ENCODE measurements at regions not wholly inside any gene's neighbourhood (a gene's known extent, or its start where the extent isn't known, plus 50 kb on each side); places are given as distances from the start of the nearest gene placed in this dataset.

DNA sequence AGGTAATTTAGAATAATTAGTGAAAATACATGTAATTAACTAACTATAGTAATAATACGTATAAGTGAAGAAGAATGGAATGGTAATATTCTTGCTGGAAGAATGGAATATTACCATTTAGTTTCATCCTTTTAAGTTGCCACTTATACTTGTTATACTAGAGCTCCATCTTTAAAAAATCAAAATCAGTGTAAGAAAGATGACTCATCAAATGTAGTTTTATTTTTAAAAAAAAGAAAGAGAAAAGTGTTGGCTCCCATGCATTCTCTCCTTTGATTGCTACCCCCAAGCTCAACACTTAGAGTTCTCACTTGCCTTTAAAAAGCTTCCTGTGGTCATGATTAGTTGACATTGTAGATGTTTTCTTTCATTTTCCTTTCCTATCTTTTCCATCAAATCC lies 82.4 kb upstream of the KIF2B start:
- Histone ChIP-seq H3K4me2 (no peak overlapping the region), H3K36me3 (ENCODE audit: insufficient read depth) (no peaks in the 10 kb centered on the region), H3K9ac (no peak overlapping the region), H3K4me1 (ENCODE audit: low read depth, poor library complexity, severe bottlenecking) (no peaks in the 10 kb centered on the region), H4K20me1 (ENCODE audit: insufficient read depth) (no peaks in the 10 kb centered on the region), H2AFZ (ENCODE audit: low read depth) (no peak overlapping the region), H3K79me2 (ENCODE audit: insufficient read depth, low read depth) (no peaks in the 10 kb centered on the region), H3K27ac (no peak overlapping the region), H3K27me3 (ENCODE audit: insufficient read depth, low read depth) (no peaks in the 10 kb centered on the region), H3K4me3 (IDR thresholded peaks at IDR 0.05; ENCODE audit: insufficient read depth, low read depth, low read length) (no peak overlapping the region)
- TF ChIP-seq, protein P1, sequence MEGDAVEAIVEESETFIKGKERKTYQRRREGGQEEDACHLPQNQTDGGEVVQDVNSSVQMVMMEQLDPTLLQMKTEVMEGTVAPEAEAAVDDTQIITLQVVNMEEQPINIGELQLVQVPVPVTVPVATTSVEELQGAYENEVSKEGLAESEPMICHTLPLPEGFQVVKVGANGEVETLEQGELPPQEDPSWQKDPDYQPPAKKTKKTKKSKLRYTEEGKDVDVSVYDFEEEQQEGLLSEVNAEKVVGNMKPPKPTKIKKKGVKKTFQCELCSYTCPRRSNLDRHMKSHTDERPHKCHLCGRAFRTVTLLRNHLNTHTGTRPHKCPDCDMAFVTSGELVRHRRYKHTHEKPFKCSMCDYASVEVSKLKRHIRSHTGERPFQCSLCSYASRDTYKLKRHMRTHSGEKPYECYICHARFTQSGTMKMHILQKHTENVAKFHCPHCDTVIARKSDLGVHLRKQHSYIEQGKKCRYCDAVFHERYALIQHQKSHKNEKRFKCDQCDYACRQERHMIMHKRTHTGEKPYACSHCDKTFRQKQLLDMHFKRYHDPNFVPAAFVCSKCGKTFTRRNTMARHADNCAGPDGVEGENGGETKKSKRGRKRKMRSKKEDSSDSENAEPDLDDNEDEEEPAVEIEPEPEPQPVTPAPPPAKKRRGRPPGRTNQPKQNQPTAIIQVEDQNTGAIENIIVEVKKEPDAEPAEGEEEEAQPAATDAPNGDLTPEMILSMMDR (conservative IDR thresholded peaks at IDR 0.05; ENCODE audit: low read depth, low read length) = no peak

DNA sequence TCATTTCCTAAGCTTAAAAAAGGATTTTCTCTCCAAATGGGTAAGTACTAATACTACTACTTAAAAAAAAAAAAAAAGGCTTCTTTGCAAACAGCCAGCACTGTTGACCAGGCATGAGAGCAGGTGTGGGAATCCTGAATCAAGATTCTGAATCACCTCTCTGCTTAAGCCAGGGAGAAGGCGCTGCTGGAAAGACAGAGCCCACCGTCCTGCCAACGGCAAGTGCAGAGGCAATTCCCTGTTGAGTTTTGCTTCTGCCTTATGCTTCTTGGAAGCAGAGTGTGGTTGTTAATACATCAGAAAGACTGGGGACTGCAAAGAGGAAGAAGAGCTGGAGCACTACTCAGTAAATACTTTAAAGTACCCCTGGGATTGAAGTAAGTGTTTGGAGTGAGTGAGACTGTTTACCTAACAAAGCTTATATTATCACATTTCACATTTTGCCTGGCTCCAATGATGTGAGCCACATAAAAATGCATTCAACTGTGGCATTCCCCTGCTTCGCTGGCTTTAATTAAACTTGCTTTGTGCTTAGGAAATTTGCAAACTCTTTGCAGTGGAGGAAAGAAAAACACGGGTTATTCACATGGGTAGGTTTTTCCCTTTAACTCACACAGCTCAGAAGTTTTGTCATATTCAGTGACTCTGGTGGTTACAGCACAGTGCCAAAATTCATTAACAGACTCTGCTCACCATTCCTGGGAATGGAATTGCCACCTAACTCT lies 86.0 kb upstream of the KIF2B start:
- Histone ChIP-seq H3K79me2 (ENCODE audit: insufficient read depth, low read depth) (no peaks in the 10 kb centered on the region), H3K4me2 (no peak overlapping the region), H3K27ac (no peak overlapping the region), H3K4me1 (ENCODE audit: low read depth, poor library complexity, severe bottlenecking) (no peaks in the 10 kb centered on the region), H2AFZ (ENCODE audit: low read depth) (no peak overlapping the region), H4K20me1 (ENCODE audit: insufficient read depth) (no peaks in the 10 kb centered on the region), H3K9ac (no peak overlapping the region), H3K4me3 (IDR thresholded peaks at IDR 0.05; ENCODE audit: insufficient read depth, low read depth, low read length) (no peak overlapping the region), H3K27me3 (ENCODE audit: insufficient read depth, low read depth) (no peaks in the 10 kb centered on the region), H3K36me3 (ENCODE audit: insufficient read depth) (no peaks in the 10 kb centered on the region)
- TF ChIP-seq, protein P1 (conservative IDR thresholded peaks at IDR 0.05; ENCODE audit: low read depth, low read length) = no peak

DNA sequence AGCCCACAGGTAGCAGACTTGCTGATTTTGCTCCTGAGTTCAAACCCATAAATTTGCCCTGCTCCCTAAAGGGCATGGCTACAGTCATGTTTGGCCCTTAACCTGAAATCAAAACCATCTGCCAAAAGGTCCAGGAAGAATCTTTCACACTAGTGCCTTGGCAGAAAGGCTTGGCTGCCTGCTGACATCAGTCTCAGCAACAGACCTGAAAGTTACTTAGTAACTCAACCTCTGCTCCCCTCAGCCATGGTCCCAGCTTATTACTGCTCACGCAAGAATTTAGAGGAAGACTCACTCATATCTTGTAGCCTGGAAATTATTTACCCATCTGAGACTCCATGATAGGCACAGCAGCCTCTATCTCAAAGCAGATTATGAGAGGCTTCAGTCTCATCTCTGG lies 98.0 kb upstream of the KIF2B start:
- TF ChIP-seq, protein P1 (conservative IDR thresholded peaks at IDR 0.05; ENCODE audit: low read depth, low read length) = no peak
- H3K4me1 ChIP-seq (ENCODE audit: low read depth, poor library complexity, severe bottlenecking) = no peaks in the 10 kb centered on the region
- no peaks in the 10 kb centered on the region for H3K36me3 ChIP-seq (ENCODE audit: insufficient read depth)
- no peak overlapping the region for H3K4me3 ChIP-seq (IDR thresholded peaks at IDR 0.05; ENCODE audit: insufficient read depth, low read depth, low read length)
- H3K4me2 ChIP-seq = no peak overlapping the region
- no peaks in the 10 kb centered on the region for H3K79me2 ChIP-seq (ENCODE audit: insufficient read depth, low read depth)
- no peak overlapping the region for H3K27ac ChIP-seq
- H4K20me1 ChIP-seq (ENCODE audit: insufficient read depth) = no peaks in the 10 kb centered on the region
- no peak overlapping the region for H3K9ac ChIP-seq
- no peak overlapping the region for H2AFZ ChIP-seq (ENCODE audit: low read depth)
- no peaks in the 10 kb centered on the region for H3K27me3 ChIP-seq (ENCODE audit: insufficient read depth, low read depth)

DNA sequence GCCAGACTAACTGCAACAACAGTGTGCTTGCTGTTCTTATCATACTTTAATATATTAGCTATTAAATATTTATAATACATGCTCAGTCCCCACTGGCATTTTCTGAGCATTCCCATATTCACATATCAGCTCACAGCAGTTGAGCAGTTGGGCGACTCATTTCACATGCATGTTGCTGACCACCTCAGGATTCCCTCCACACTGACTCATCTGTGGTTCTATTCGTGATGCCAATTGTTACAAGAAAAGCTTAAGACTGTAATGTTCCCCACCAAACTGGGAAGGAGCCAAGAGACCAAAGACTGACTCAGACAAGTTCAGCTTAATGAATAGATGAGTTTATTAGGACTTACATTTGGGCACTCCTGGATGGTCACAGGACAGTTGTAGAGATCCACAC lies 100.3 kb upstream of the KIF2B start:
- no peaks in the 10 kb centered on the region for H4K20me1 ChIP-seq (ENCODE audit: insufficient read depth)
- H3K79me2 ChIP-seq (ENCODE audit: insufficient read depth, low read depth) = no peaks in the 10 kb centered on the region
- TF ChIP-seq, protein P1 (conservative IDR thresholded peaks at IDR 0.05; ENCODE audit: low read depth, low read length) = no peak
- H3K4me2 ChIP-seq = no peak overlapping the region
- no peak overlapping the region for H3K4me3 ChIP-seq (IDR thresholded peaks at IDR 0.05; ENCODE audit: insufficient read depth, low read depth, low read length)
- H3K27me3 ChIP-seq (ENCODE audit: insufficient read depth, low read depth) = no peaks in the 10 kb centered on the region
- H2AFZ ChIP-seq (ENCODE audit: low read depth) = no peak overlapping the region
- no peaks in the 10 kb centered on the region for H3K36me3 ChIP-seq (ENCODE audit: insufficient read depth)
- no peak overlapping the region for H3K27ac ChIP-seq
- H3K9ac ChIP-seq = no peak overlapping the region
- H3K4me1 ChIP-seq (ENCODE audit: low read depth, poor library complexity, severe bottlenecking) = no peaks in the 10 kb centered on the region
